Activated T-cell treated with anti-CD3 and anti-CD28 coated beads, Interleukin-2, amount 50 U/mL, for 1 hour (primary cell): ENCODE measurements at regions not wholly inside any gene's neighbourhood (a gene's known extent, or its start where the extent isn't known, plus 50 kb on each side); places are given as distances from the start of the nearest gene placed in this dataset.

ENCODE experiments used
- DNase-seq: peaks from one replicate; pipeline ENCODE4 v3.0.0-alpha.2; 2020

- no peak for DNase-seq
Observed at GRCh38 chr20:22464312-22465003, 119.9 kb downstream of the FOXA2 start.

GRCh38 chr20:22462975-22463914 is 121.1 kb downstream of the FOXA2 start:
- no peak for DNase-seq

GRCh38 chr20:22460803-22461202 is 123.6 kb downstream of the FOXA2 start:
- no peak for DNase-seq

GRCh38 chr20:22460231-22460630 is 124.1 kb downstream of the FOXA2 start:
- no peak for DNase-seq

- DNase-seq, result no peak
Observed at GRCh38 chr20:22459754-22460153, 124.6 kb downstream of the FOXA2 start.

- no peak for DNase-seq
Observed at GRCh38 chr20:22456109-22456508, 128.3 kb downstream of the FOXA2 start.

GRCh38 chr20:22455259-22455658 is 129.1 kb downstream of the FOXA2 start:
- no peak for DNase-seq

GRCh38 chr20:22453244-22454080 is 130.9 kb downstream of the FOXA2 start:
- no peak for DNase-seq

GRCh38 chr20:22452442-22453011 is 131.8 kb downstream of the FOXA2 start:
- DNase-seq, result no peak

GRCh38 chr20:22450537-22450936 is 133.8 kb downstream of the FOXA2 start:
- no peak for DNase-seq

GRCh38 chr20:22449188-22449973 is 135.0 kb downstream of the FOXA2 start:
- DNase-seq, result no peak

- no peak for DNase-seq
Observed at GRCh38 chr20:22447447-22447778, 137.0 kb downstream of the FOXA2 start.

- no peak for DNase-seq
Observed at GRCh38 chr20:22446613-22447446, 137.5 kb downstream of the FOXA2 start.

- no peak for DNase-seq
Observed at GRCh38 chr20:22442318-22442717, 142.1 kb downstream of the FOXA2 start.

- DNase-seq, result no peak
Observed at GRCh38 chr20:22438926-22439325, 145.4 kb downstream of the FOXA2 start.

GRCh38 chr20:22438346-22438745 is 146.0 kb downstream of the FOXA2 start:
- no peak for DNase-seq

GRCh38 chr20:22437354-22437753 is 147.0 kb downstream of the FOXA2 start:
- DNase-seq, result no peak

- DNase-seq, result no peak
Observed at GRCh38 chr20:22431419-22431818, 153.0 kb downstream of the FOXA2 start.

GRCh38 chr20:22430746-22431168 is 153.6 kb downstream of the FOXA2 start:
- DNase-seq, result no peak

- DNase-seq, result no peak
Observed at GRCh38 chr20:22430154-22430745, 154.1 kb downstream of the FOXA2 start.
